Neural crest cell (in vitro differentiated cells): ENCODE measurements at regions not wholly inside any gene's neighbourhood (a gene's known extent, or its start where the extent isn't known, plus 50 kb on each side); places are given as distances from the start of the nearest gene placed in this dataset.

ENCODE experiments used
- DNase-seq: peaks from one replicate; pipeline ENCODE4 v3.0.0; 2021; ENCODE audit warnings: low read depth, mixed read lengths, low spot score
- H3K27ac Mint-ChIP-seq: one replicate; pipeline ENCODE4 v1.8.0; 2021; ENCODE audit warnings: mild to moderate bottlenecking, mixed read lengths; ENCODE audit not compliant: unreplicated experiment
- H3K27me3 Mint-ChIP-seq: 2 replicates; pipeline ENCODE4 v1.8.0; 2021; ENCODE audit warnings: low read depth, mild to moderate bottlenecking, mixed read lengths
- H3K36me3 Mint-ChIP-seq: 2 replicates; pipeline ENCODE4 v1.8.0; 2021; ENCODE audit warnings: low read depth, mild to moderate bottlenecking, mixed read lengths
- H3K4me1 Mint-ChIP-seq: 2 replicates; pipeline ENCODE4 v1.8.0; 2021; ENCODE audit warnings: mixed read lengths
- H3K4me3 Mint-ChIP-seq: one replicate; pipeline ENCODE4 v1.8.0; 2021; ENCODE audit warnings: mild to moderate bottlenecking, mixed read lengths
- H3K9me3 Mint-ChIP-seq: 2 replicates; pipeline ENCODE4 v1.8.0; 2021; ENCODE audit warnings: mixed read lengths
- CTCF ChIP-seq: fragments of 200-600 bp; sonication (generic); conservative IDR thresholded peaks from 2 replicates; pipeline ENCODE4 v1.5.0; 2021; ENCODE audit warnings: antibody characterized with exemption, mild to moderate bottlenecking

GRCh38 chr3:22039161-22039560 lies 288.2 kb upstream of the ZNF385D start:
- Mint-ChIP-seq H3K9me3 (no peaks in the 10 kb centered on the region), H3K27ac (no peak overlapping the region), H3K27me3 (no peaks in the 10 kb centered on the region), H3K4me1 (no peaks in the 10 kb centered on the region), H3K36me3 (no peaks in the 10 kb centered on the region), H3K4me3 (no peak overlapping the region)
- no peak for TF ChIP-seq CTCF
- no peak for DNase-seq

GRCh38 chr3:22040150-22040549 lies 289.1 kb upstream of the ZNF385D start:
- Mint-ChIP-seq H3K4me1 (no peaks in the 10 kb centered on the region), H3K27ac (no peak overlapping the region), H3K36me3 (no peaks in the 10 kb centered on the region), H3K9me3 (no peaks in the 10 kb centered on the region), H3K27me3 (no peaks in the 10 kb centered on the region), H3K4me3 (no peak overlapping the region)
- no peak for DNase-seq
- no peak for TF ChIP-seq CTCF

- Mint-ChIP-seq H3K4me1 (no peaks in the 10 kb centered on the region), H3K9me3 (peaks cover 3% of the 10 kb centered on the region), H3K27me3 (no peaks in the 10 kb centered on the region), H3K27ac (no peak overlapping the region), H3K4me3 (no peak overlapping the region), H3K36me3 (no peaks in the 10 kb centered on the region)
- TF ChIP-seq CTCF = no peak
- DNase-seq = no peak
Measured at GRCh38 chr3:22045882-22046281, 294.9 kb upstream of the ZNF385D start.

- no peak overlapping the region for H3K4me3 Mint-ChIP-seq
Measured at GRCh38 chr3:22063500-22063899, 312.5 kb upstream of the ZNF385D start.

GRCh38 chr3:22068619-22069018 lies 317.6 kb upstream of the ZNF385D start:
- no peaks in the 10 kb centered on the region for H3K4me1 Mint-ChIP-seq
- no peaks in the 10 kb centered on the region for H3K36me3 Mint-ChIP-seq
- H3K9me3 Mint-ChIP-seq = peaks cover 2% of the 10 kb centered on the region
- H3K27me3 Mint-ChIP-seq = peaks cover 3% of the 10 kb centered on the region
- H3K4me3 Mint-ChIP-seq = no peak overlapping the region
- no peak overlapping the region for H3K27ac Mint-ChIP-seq
- no peak for TF ChIP-seq CTCF
- no peak for DNase-seq

More at GRCh38 chr3:22063500-22063899, 312.5 kb upstream of the ZNF385D start:
- DNase-seq = no peak
- Mint-ChIP-seq H3K9me3 (peaks cover 2% of the 10 kb centered on the region), H3K36me3 (no peaks in the 10 kb centered on the region), H3K4me1 (no peaks in the 10 kb centered on the region), H3K27ac (no peak overlapping the region), H3K27me3 (no peaks in the 10 kb centered on the region)
- no peak for TF ChIP-seq CTCF

- Mint-ChIP-seq H3K4me3 (no peak overlapping the region), H3K27me3 (peaks cover 6% of the 10 kb centered on the region), H3K27ac (no peak overlapping the region), H3K36me3 (no peaks in the 10 kb centered on the region), H3K4me1 (no peaks in the 10 kb centered on the region), H3K9me3 (no peaks in the 10 kb centered on the region)
- DNase-seq = no peak
- no peak for TF ChIP-seq CTCF
Measured at GRCh38 chr3:22088204-22088603, 337.2 kb upstream of the ZNF385D start.
